Endodermal cell (in vitro differentiated cells): ENCODE measurements at regions not wholly inside any gene's neighbourhood (a gene's known extent, or its start where the extent isn't known, plus 50 kb on each side); places are given as distances from the start of the nearest gene placed in this dataset.

Source experiments
- DNase-seq: peaks from one replicate; pipeline ENCODE4 v3.0.0-alpha.2; 2017
- H3K27ac ChIP-seq: 2 replicates; pipeline ENCODE4 v1.5.1; 2013; ENCODE audit warnings: mild to moderate bottlenecking, low read depth, low read length, moderate library complexity
- H3K27me3 ChIP-seq: 2 replicates; pipeline ENCODE4 v1.6.1; 2013; ENCODE audit warnings: mild to moderate bottlenecking, low read length, moderate library complexity; ENCODE audit not compliant: insufficient read depth, control insufficient read depth, poor library complexity, severe bottlenecking
- H3K36me3 ChIP-seq: 2 replicates; pipeline ENCODE4 v1.7.0; 2013; ENCODE audit warnings: mild to moderate bottlenecking, low read length, moderate library complexity; ENCODE audit not compliant: control insufficient read depth, insufficient read depth
- H3K4me1 ChIP-seq: one replicate; pipeline ENCODE4 v1.7.0; 2013; ENCODE audit warnings: low read length; ENCODE audit not compliant: control insufficient read depth, insufficient read depth
- H3K4me3 ChIP-seq: 2 replicates; pipeline ENCODE4 v1.5.1; 2013; ENCODE audit warnings: mild to moderate bottlenecking, low read length, moderate library complexity
- H3K9ac ChIP-seq: 2 replicates; pipeline ENCODE4 v1.6.1; 2013; ENCODE audit warnings: mild to moderate bottlenecking, low read length, moderate library complexity; ENCODE audit not compliant: poor library complexity, severe bottlenecking; ENCODE audit errors: extremely low read depth
- H3K9me3 ChIP-seq: 2 replicates; pipeline ENCODE4 v1.6.1; 2013; ENCODE audit warnings: mild to moderate bottlenecking, low read length, moderate library complexity; ENCODE audit not compliant: control insufficient read depth
- H3K27ac Mint-ChIP-seq: 2 replicates; pipeline ENCODE4 v1.8.0; 2020; ENCODE audit warnings: mixed read lengths
- H3K27me3 Mint-ChIP-seq: 2 replicates; pipeline ENCODE4 v1.8.0; 2021; ENCODE audit warnings: mild to moderate bottlenecking, mixed read lengths; ENCODE audit not compliant: insufficient read depth
- H3K36me3 Mint-ChIP-seq: 2 replicates; pipeline ENCODE4 v1.8.0; 2020; ENCODE audit warnings: low read depth, mixed read lengths
- H3K4me1 Mint-ChIP-seq: 2 replicates; pipeline ENCODE4 v1.8.0; 2020; ENCODE audit warnings: mixed read lengths
- H3K4me3 Mint-ChIP-seq: 2 replicates; pipeline ENCODE4 v1.8.0; 2020; ENCODE audit warnings: mild to moderate bottlenecking, moderate library complexity, mixed read lengths
- H3K9me3 Mint-ChIP-seq: 2 replicates; pipeline ENCODE4 v1.8.0; 2020; ENCODE audit warnings: mild to moderate bottlenecking, mixed read lengths
- CTCF ChIP-seq: fragments of 200-600 bp; sonication (generic); conservative IDR thresholded peaks from 2 replicates; pipeline ENCODE4 v1.5.0; 2021; ENCODE audit warnings: antibody characterized with exemption, mild to moderate bottlenecking
- WGBS, 2 experiments: methylation state at CpG; one replicate each; pipeline versions ENCODE4 v1.1.5 to v1.1.7; 2013; ENCODE audit warnings: missing lambda C conversion rate in 2 of 2, mixed read lengths in 1 of 2; ENCODE audit not compliant: insufficient coverage in 1 of 2, insufficient read length in 1 of 2; 5-methylcytosine and 5-hydroxymethylcytosine counted together

- Histone ChIP-seq H3K4me1 (no peaks in the 10 kb centered on the region), H3K27ac (no peak overlapping the region), H3K9ac (no peak overlapping the region), H3K4me3 (no peak overlapping the region), H3K9me3 (no peaks in the 10 kb centered on the region), H3K27me3 (peaks cover 7% of the 10 kb centered on the region), H3K36me3 (no peaks in the 10 kb centered on the region)
- no peak for TF ChIP-seq CTCF
- Mint-ChIP-seq H3K4me1 (no peaks in the 10 kb centered on the region), H3K27me3 (no peaks in the 10 kb centered on the region), H3K27ac (no peak overlapping the region), H3K36me3 (no peaks in the 10 kb centered on the region), H3K9me3 (no peaks in the 10 kb centered on the region), H3K4me3 (no peak overlapping the region)
- no peak for DNase-seq
These were observed 599.9 kb downstream of the ISL1 start for GRCh38 chr5:51983161-51983560.

GRCh38 chr5:51986733-51987132 is 603.5 kb downstream of the ISL1 start:
- Histone ChIP-seq H3K27ac (no peak overlapping the region), H3K27me3 (peaks cover 7% of the 10 kb centered on the region), H3K4me1 (no peaks in the 10 kb centered on the region), H3K9me3 (no peaks in the 10 kb centered on the region), H3K9ac (no peak overlapping the region), H3K36me3 (no peaks in the 10 kb centered on the region), H3K4me3 (no peak overlapping the region)
- TF ChIP-seq CTCF: no peak
- Mint-ChIP-seq H3K9me3 (no peaks in the 10 kb centered on the region), H3K36me3 (no peaks in the 10 kb centered on the region), H3K27me3 (no peaks in the 10 kb centered on the region), H3K4me1 (no peaks in the 10 kb centered on the region), H3K4me3 (no peak overlapping the region), H3K27ac (no peak overlapping the region)
- WGBS, 2 experiments: 82 to 90% methylated on average over 3 of the region's 3 CpGs
- DNase-seq: no peak

DNA sequence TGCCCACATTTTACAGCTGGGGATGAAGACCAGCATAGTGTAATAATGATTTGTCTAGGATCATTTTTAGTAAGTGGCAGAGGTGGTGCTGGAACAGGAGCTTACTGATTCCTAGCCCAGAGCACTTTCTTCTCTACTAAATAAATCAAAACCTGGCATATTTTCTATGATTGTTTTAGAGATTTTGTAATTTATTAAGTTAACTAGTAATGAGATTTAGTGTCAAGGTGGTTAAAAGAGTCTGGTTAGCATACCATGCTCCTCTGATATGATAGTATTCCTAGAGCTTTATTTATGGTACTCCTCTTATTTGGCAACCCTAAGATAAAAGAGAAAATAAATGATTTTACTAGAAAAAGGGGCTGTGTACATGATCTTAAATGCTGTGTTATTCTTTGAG is 604.0 kb downstream of the ISL1 start:
- no peaks in the 10 kb centered on the region for H3K9me3 ChIP-seq
- Mint-ChIP-seq H3K4me3 (no peak overlapping the region), H3K27me3 (no peaks in the 10 kb centered on the region), H3K4me1 (no peaks in the 10 kb centered on the region), H3K27ac (no peak overlapping the region), H3K9me3 (no peaks in the 10 kb centered on the region), H3K36me3 (no peaks in the 10 kb centered on the region)
- no peak for TF ChIP-seq CTCF
- no peak overlapping the region for H3K9ac ChIP-seq
- H3K4me1 ChIP-seq: no peaks in the 10 kb centered on the region
- peaks cover 7% of the 10 kb centered on the region for H3K27me3 ChIP-seq
- no peaks in the 10 kb centered on the region for H3K36me3 ChIP-seq
- H3K4me3 ChIP-seq: no peak overlapping the region
- no peak overlapping the region for H3K27ac ChIP-seq
- DNase-seq: no peak
